ENCODE measurements at regions not wholly inside any gene's neighbourhood (a gene's known extent, or its start where the extent isn't known, plus 50 kb on each side); places are given as distances from the start of the nearest gene placed in this dataset.
"Not testable (repeated sequence)": the region's sequence is repeated elsewhere in the genome, so short reads cannot be mapped to it uniquely, and the experiment has no call there.

DNA sequence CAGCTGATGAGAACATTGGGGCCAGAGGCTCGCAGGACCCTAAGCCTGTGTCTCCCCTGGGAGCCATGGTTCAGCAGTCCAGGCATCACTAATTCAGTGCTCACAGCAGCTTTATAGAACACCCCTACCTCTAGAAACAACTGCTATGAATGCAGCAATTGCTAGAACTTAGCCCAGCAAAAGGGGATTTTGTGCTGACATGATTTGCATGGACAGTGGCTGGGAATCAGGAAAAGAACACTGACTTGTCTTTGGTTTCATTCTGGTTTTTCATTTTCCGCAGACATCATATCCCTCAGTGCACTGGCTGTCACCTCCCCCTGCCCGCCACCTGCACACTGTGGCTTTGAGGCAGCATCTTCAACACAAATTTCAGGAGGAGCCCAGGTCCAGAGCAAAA lies 3964.9 kb upstream of the TPTE start:
- not testable (repeated sequence) for H3K27ac Mint-ChIP-seq; H3K79me2 ChIP-seq (ENCODE audit: insufficient read depth, low read length); H3K9me3 ChIP-seq (ENCODE audit: control insufficient read depth, low read depth, low read length); H2BK5ac ChIP-seq (ENCODE audit: insufficient read length, low read length); H3K9ac ChIP-seq (ENCODE audit: extremely low read depth, insufficient read length, low read length); H3K9me3 Mint-ChIP-seq; H4K91ac ChIP-seq (ENCODE audit: insufficient read length, low read depth, low read length); H3T11ph ChIP-seq (ENCODE audit: low read length); H3K14ac ChIP-seq (ENCODE audit: insufficient read depth, low read length); H2AFZ ChIP-seq (ENCODE audit: low read length); H3K18ac ChIP-seq (ENCODE audit: insufficient read length, low read depth, low read length); H3K4me1 ChIP-seq (ENCODE audit: insufficient read depth, low read length); H3K4me2 ChIP-seq (ENCODE audit: insufficient read depth, insufficient read length, low read length); H3K27ac ChIP-seq (ENCODE audit: insufficient read length, low read depth, low read length); H2BK120ac ChIP-seq (ENCODE audit: low read depth, low read length, poor library complexity, severe bottlenecking); H3K4me1 Mint-ChIP-seq; H4K8ac ChIP-seq (replicated peaks; ENCODE audit: insufficient read length, low read depth, low read length); H3K79me1 ChIP-seq (ENCODE audit: insufficient read depth, low read depth, low read length, poor library complexity, severe bottlenecking); DNase-seq; H3K23me2 ChIP-seq (ENCODE audit: insufficient read length, low read depth, low read length, poor library complexity, severe bottlenecking); H3K23ac ChIP-seq (ENCODE audit: insufficient read length, low read depth, low read length); H3K56ac ChIP-seq (ENCODE audit: insufficient read length, low read depth, low read length); H3K27me3 ChIP-seq (ENCODE audit: insufficient read depth, low read length); H3K36me3 Mint-ChIP-seq (ENCODE audit: insufficient read depth in 1 of 3, low read depth in 3 of 3); H3K27me3 Mint-ChIP-seq (ENCODE audit: low read depth); H3K4me3 Mint-ChIP-seq; H4K20me1 ChIP-seq (ENCODE audit: control insufficient read depth, insufficient read depth, insufficient read length); H2BK20ac ChIP-seq (ENCODE audit: low read depth, low read length, poor library complexity, severe bottlenecking); H4K5ac ChIP-seq (ENCODE audit: insufficient read length, low read depth, low read length); H3K4ac ChIP-seq (ENCODE audit: low read depth, low read length); H2BK15ac ChIP-seq (ENCODE audit: low read depth, low read length); H2BK12ac ChIP-seq (ENCODE audit: insufficient read length, low read depth, low read length); H2AK5ac ChIP-seq (ENCODE audit: insufficient read length, low read length)
- no CpG with 5 or more reads among the region's 3 CpGs for WGBS (ENCODE audit: extremely low coverage, insufficient read length, low lambda C conversion rate)

- not testable (repeated sequence) for H2AK5ac ChIP-seq (ENCODE audit: insufficient read length, low read length); H2BK20ac ChIP-seq (ENCODE audit: low read depth, low read length, poor library complexity, severe bottlenecking); H2BK15ac ChIP-seq (ENCODE audit: low read depth, low read length); H4K20me1 ChIP-seq (ENCODE audit: control insufficient read depth, insufficient read depth, insufficient read length); H2BK120ac ChIP-seq (ENCODE audit: low read depth, low read length, poor library complexity, severe bottlenecking); H3T11ph ChIP-seq (ENCODE audit: low read length); H3K79me1 ChIP-seq (ENCODE audit: insufficient read depth, low read depth, low read length, poor library complexity, severe bottlenecking); H3K27ac ChIP-seq (ENCODE audit: insufficient read length, low read depth, low read length); H3K18ac ChIP-seq (ENCODE audit: insufficient read length, low read depth, low read length); H2BK5ac ChIP-seq (ENCODE audit: insufficient read length, low read length); H3K9ac ChIP-seq (ENCODE audit: extremely low read depth, insufficient read length, low read length); H3K9me3 Mint-ChIP-seq; H2BK12ac ChIP-seq (ENCODE audit: insufficient read length, low read depth, low read length); H3K4me1 Mint-ChIP-seq; H3K4me1 ChIP-seq (ENCODE audit: insufficient read depth, low read length); H3K23me2 ChIP-seq (ENCODE audit: insufficient read length, low read depth, low read length, poor library complexity, severe bottlenecking); H3K27ac Mint-ChIP-seq; H3K9me3 ChIP-seq (ENCODE audit: control insufficient read depth, low read depth, low read length); H3K14ac ChIP-seq (ENCODE audit: insufficient read depth, low read length); H2AFZ ChIP-seq (ENCODE audit: low read length); H4K8ac ChIP-seq (replicated peaks; ENCODE audit: insufficient read length, low read depth, low read length); H3K4me3 Mint-ChIP-seq; DNase-seq; H4K5ac ChIP-seq (ENCODE audit: insufficient read length, low read depth, low read length); H3K79me2 ChIP-seq (ENCODE audit: insufficient read depth, low read length); H3K27me3 ChIP-seq (ENCODE audit: insufficient read depth, low read length); H3K4ac ChIP-seq (ENCODE audit: low read depth, low read length); H4K91ac ChIP-seq (ENCODE audit: insufficient read length, low read depth, low read length); H3K56ac ChIP-seq (ENCODE audit: insufficient read length, low read depth, low read length); H3K4me2 ChIP-seq (ENCODE audit: insufficient read depth, insufficient read length, low read length); H3K23ac ChIP-seq (ENCODE audit: insufficient read length, low read depth, low read length); H3K36me3 Mint-ChIP-seq (ENCODE audit: insufficient read depth in 1 of 3, low read depth in 3 of 3); H3K27me3 Mint-ChIP-seq (ENCODE audit: low read depth)
- no CpG with 5 or more reads among the region's 14 CpGs for whole genome bisulfite sequencing (ENCODE audit: extremely low coverage, insufficient read length, low lambda C conversion rate)
These were observed 3964.0 kb upstream of the TPTE start for GRCh38 chr21:6557415-6557814.

GRCh38 chr21:6561168-6561567 lies 3960.2 kb upstream of the TPTE start:
- H3K4ac ChIP-seq (ENCODE audit: low read depth, low read length); H4K8ac ChIP-seq (replicated peaks; ENCODE audit: insufficient read length, low read depth, low read length); H3K14ac ChIP-seq (ENCODE audit: insufficient read depth, low read length); H2AK5ac ChIP-seq (ENCODE audit: insufficient read length, low read length); H4K5ac ChIP-seq (ENCODE audit: insufficient read length, low read depth, low read length); H3K4me1 ChIP-seq (ENCODE audit: insufficient read depth, low read length); H3K4me1 Mint-ChIP-seq; H4K20me1 ChIP-seq (ENCODE audit: control insufficient read depth, insufficient read depth, insufficient read length); H3K27me3 ChIP-seq (ENCODE audit: insufficient read depth, low read length); H2BK5ac ChIP-seq (ENCODE audit: insufficient read length, low read length); H3K4me2 ChIP-seq (ENCODE audit: insufficient read depth, insufficient read length, low read length); H3K36me3 Mint-ChIP-seq (ENCODE audit: insufficient read depth in 1 of 3, low read depth in 3 of 3); H3K56ac ChIP-seq (ENCODE audit: insufficient read length, low read depth, low read length); H3K9me3 ChIP-seq (ENCODE audit: control insufficient read depth, low read depth, low read length); H3K4me3 Mint-ChIP-seq; H3K79me1 ChIP-seq (ENCODE audit: insufficient read depth, low read depth, low read length, poor library complexity, severe bottlenecking); H3K9me3 Mint-ChIP-seq; H3T11ph ChIP-seq (ENCODE audit: low read length); H3K79me2 ChIP-seq (ENCODE audit: insufficient read depth, low read length); H3K18ac ChIP-seq (ENCODE audit: insufficient read length, low read depth, low read length); H2AFZ ChIP-seq (ENCODE audit: low read length); DNase-seq; H2BK20ac ChIP-seq (ENCODE audit: low read depth, low read length, poor library complexity, severe bottlenecking); H3K23ac ChIP-seq (ENCODE audit: insufficient read length, low read depth, low read length); H4K91ac ChIP-seq (ENCODE audit: insufficient read length, low read depth, low read length); H3K27ac Mint-ChIP-seq; H2BK12ac ChIP-seq (ENCODE audit: insufficient read length, low read depth, low read length); H2BK120ac ChIP-seq (ENCODE audit: low read depth, low read length, poor library complexity, severe bottlenecking); H3K9ac ChIP-seq (ENCODE audit: extremely low read depth, insufficient read length, low read length); H2BK15ac ChIP-seq (ENCODE audit: low read depth, low read length); H3K23me2 ChIP-seq (ENCODE audit: insufficient read length, low read depth, low read length, poor library complexity, severe bottlenecking); H3K27me3 Mint-ChIP-seq (ENCODE audit: low read depth); H3K27ac ChIP-seq (ENCODE audit: insufficient read length, low read depth, low read length): not testable (repeated sequence)
- WGBS (ENCODE audit: extremely low coverage, insufficient read length, low lambda C conversion rate) = no CpG with 5 or more reads among the region's 10 CpGs
